HG02885 (cell line): ENCODE measurements at regions not wholly inside any gene's neighbourhood (a gene's known extent, or its start where the extent isn't known, plus 50 kb on each side); places are given as distances from the start of the nearest gene placed in this dataset.
A peak's percentile ranks its signal among the peaks of the same experiment; 100 is the strongest.

ENCODE experiments used
- ATAC-seq: cut with Tn5 transposase; IDR thresholded peaks from one replicate; pipeline ENCODE4 v1.9.1; 2021; ENCODE audit warnings: mild to moderate bottlenecking; ENCODE audit not compliant: unreplicated experiment, poor library complexity

DNA sequence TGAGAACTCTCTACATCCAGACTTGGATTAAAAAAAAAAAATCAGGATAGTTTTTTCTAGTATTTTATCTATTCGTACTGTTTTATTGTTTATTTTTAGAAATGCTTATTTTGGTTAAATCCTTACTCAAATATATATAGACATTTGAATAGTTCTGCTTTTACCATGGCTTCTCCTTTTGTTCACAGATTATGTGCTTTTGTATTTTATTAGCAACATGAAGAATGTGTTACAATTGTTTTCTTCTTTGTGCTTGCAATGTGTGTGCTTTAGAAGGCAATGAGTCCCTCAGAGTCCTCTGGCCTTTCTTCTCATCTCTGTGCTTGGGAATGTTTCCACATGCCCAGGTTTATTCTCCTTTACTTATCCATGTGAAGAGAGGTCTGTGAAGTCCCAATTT, 324.0 kb downstream of the KCNRG start:
- ATAC-seq = no peak

- ATAC-seq = no peak
These were observed 324.9 kb downstream of the KCNRG start for GRCh38 chr13:50340146-50340545.

- no peak for ATAC-seq
These were observed 325.5 kb downstream of the KCNRG start for GRCh38 chr13:50340551-50341287.

DNA sequence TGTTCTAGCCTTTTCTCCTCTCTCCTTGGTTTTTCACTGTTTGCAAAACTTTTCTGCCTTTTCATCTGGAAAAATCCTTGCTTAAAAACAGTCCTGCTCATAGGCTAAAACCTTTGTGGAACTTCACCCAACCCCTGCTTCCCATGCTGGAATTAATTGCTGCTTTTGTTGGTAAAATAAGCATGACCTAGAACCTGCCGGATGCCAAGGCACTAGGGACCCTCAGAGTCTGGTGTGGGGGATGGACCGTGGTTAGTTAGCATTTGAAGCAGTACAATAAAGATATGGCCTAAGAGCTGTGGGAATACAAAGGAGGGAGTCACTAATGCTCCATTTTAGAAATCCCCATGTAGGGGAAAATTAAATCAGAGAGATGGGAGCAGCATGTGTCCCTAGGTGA, 326.3 kb downstream of the KCNRG start:
- ATAC-seq = no peak

DNA sequence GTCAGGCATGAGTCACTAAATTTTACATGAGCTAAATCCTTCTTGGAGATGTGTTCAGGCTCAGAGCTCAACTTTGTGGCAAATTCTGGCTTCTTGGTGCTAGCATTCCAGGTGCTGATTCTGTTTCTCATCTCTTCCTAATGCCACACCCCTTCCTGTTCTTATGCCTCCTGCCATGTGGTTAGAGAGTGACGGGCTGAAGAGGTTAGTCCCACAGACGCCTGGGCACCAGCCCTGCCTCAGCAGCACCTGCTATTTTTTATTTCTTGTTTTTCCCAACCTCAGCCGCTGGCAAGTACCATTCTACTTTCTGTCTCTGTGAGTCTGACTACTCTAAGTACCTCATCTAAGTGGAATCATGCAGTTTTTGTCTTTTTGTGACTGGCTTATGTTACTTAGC, 329.5 kb downstream of the KCNRG start:
- ATAC-seq = no peak

GRCh38 chr13:50345804-50346203, 330.6 kb downstream of the KCNRG start:
- ATAC-seq = no peak

DNA sequence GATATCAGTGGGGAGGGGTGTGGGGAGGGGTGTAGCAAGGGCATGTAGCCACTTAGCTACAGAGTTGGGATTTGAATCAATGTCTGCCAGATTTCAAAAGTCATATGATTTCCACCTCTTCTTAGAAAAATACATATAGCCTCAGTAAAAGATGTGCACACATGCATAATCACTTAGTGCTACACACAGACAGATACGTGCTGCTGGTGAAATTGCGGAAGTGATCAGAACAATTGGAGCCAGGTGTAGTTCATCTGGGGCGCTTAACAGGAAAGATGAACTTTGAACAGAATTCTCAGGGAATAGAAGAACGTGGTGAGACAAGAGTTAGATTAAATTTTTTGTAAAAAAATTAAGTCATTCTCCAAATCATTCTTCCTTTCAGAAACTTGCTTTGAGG, 333.1 kb downstream of the KCNRG start:
- ATAC-seq = no peak

DNA sequence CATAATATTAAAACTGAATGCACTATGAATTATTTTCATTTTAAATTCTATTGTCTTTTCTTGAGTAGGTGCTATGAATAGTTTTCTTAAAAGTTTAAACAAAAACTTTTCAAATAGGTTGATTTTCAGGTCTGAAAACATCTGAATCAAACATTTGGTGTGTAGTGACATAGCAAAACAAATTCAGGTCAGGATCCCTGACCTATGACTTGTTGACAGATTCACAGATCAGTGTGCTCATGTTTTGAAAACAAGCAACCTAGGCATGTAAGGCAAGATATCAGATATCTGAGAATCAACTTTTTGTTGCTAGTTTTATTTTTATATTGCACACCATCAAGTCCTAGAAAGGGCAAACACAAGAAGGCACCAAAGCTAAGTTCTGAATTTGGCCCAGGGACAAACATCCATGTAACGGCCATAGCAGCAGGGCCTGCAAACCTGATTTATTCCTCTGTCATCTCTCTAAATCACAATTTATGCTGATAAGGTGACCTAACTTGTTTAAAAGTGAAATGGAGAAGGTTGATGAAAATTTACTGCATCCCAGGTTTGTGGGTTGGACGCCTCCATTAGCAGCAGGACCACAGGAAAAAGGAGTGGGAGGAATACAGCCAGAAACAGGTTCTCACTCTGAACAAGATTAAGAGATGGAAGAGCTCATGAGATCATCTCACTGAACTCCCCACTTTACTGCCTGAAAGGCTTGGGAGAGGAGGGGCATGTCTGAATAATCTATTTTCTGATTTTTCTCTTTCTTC, 337.7 kb downstream of the KCNRG start:
- no peak for ATAC-seq

DNA sequence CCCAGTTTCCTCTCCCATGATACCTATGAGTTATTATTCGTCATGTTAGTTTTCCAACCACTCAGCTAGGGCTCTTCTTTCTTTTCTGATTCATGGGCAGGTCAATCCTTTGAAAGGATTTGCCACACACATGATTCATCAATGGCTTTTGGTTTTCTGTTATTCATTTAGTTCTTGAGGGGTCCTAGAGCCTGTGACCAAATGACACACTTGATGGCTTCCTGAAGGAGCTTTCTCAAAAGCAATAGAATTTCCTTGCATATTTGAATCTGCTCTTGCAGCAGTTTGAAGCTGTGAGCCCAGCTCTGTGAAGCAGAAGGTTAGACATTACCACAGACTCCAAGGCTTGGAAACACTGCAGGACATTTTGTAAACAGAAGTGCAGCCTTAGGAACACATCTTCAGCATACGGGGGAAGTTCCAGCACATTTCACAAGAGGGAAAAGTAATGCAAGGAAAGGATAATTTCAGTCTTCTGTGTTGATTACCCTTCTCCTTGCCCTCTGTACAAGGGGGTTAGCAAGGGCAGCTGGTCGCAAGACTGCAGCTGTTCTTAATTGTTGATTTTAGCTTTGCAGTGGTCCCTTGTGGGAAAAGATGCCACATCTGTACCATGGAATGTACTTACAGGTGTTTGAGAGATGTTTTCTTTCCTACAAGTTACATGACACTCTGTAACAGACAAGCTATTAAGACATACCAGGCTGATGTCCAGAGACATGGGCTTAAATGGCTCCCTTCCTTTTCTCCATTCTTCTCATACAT, 338.6 kb downstream of the KCNRG start:
- ATAC-seq = no peak

DNA sequence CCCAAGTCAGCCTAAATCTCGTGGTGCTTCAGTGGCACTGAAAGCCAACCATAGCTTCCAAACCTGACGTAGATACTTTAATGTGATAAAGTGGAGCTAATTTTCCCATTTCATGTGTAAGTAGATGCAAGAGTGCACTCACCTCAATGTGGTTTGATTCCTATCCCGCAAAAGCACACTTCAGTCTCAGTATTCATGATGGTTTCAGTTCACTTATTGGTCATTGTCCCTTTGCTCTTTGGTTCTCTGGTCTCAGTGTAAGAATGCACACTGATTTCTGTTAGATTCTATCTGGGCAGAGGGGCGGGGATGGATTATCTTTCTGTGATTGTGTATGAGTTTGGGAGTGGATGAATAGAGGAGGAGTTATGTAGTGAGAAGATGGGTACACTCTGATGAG, 340.6 kb downstream of the KCNRG start:
- ATAC-seq = peak; percentile 78

GRCh38 chr13:50357136-50357535, 341.9 kb downstream of the KCNRG start:
- ATAC-seq = no peak

DNA sequence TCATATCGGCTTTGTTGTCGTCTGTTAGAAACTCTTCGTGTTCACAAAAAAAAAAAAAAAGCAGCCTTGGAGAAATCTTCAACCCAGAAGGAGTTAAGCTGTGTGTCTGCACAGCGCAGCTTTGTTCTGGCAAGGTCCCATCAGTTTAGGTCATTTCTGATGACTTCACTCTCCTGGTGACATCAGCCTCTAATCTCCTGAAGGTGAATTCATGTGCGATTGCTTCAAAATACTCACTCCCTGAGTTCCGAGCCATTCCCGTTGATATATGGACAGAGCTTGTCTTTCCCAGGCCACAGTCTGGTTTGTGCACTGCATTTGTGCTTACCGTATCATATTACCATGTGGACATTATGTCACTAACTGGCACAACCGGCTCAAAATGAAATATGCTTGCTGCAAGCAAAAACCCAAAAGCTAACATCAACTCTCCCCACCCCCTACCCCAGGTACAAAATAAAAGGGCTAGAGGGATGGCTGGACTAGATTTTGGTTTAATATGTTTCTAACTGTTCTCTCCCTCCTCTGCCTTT, 342.4 kb downstream of the KCNRG start:
- no peak for ATAC-seq

DNA sequence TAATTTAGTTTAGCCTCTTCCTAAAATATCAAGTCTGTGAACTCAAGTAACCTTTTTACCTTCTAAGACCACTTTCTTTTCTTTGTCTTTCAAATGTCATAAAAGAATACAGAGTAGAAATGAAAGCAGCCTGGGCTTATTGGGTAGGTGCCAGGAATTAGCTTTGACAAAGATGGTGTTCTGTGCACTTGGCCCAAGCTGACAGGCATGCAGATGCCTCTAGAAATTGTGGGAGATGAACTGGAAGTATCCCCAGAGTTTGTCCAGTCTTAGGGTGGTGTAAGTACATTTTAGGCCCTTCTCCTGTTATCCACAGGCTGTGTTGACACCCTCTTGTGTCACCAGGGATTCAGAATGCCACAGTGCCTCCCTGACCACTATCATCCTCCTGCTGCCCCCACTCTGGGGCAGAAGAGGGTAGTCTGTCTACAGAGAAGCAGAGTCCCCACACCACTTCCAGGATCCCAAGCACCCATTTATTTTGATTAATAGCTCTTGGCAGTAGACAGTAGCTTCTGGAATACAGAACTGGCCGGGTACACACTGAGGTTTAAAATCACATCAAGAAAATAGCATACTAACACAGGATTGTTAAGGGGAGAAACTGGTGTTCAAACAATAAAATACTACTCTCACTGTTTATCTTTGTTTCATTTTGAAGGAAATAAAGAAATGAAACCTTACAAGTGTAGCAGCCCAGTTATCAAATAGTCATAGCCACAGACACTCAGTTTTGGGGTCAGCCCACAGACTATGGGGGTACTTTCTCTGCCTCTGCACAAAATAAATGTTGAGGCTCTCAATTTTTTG, 343.2 kb downstream of the KCNRG start:
- ATAC-seq = no peak

GRCh38 chr13:50359041-50359367, 343.8 kb downstream of the KCNRG start:
- ATAC-seq = no peak

- no peak for ATAC-seq
These were observed 344.5 kb downstream of the KCNRG start for GRCh38 chr13:50359779-50360178.

DNA sequence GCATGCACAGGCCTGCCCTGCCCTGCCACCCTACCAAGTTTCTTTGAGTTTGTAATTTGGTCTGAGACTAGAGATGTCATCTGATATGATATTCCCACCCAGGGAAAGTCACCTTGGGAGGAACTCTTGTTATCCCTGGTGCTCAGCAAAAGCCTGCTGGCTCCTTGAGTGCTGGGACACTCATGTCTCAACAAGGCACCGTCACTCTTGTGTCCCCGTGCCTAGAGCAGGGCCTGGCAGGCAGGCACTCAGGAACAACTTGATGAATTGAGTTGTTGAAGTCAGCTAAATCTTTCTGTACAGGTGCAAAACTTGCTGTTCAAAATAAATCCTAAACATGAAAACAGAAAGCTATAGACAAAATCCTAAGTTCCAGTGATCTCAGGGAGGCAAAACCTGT, 345.4 kb downstream of the KCNRG start:
- no peak for ATAC-seq

DNA sequence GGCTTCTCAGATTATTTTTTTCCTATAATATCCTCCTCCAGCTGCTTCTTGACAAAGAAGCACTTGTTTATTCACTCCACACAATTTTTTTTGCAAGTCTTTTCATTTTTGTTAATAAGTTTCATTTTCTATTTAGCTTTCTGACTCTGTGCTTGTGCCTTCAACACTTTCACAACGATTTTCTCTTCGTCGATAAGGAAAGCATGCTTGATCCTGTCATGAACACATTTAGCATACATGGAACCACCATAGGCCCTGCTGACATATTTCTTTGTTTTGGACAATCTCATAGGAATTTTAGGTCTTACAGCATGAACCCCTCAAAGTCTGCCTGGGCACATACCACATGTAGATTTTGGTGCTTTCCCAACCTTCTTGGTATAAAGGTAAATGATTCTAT, 346.0 kb downstream of the KCNRG start:
- no peak for ATAC-seq

DNA sequence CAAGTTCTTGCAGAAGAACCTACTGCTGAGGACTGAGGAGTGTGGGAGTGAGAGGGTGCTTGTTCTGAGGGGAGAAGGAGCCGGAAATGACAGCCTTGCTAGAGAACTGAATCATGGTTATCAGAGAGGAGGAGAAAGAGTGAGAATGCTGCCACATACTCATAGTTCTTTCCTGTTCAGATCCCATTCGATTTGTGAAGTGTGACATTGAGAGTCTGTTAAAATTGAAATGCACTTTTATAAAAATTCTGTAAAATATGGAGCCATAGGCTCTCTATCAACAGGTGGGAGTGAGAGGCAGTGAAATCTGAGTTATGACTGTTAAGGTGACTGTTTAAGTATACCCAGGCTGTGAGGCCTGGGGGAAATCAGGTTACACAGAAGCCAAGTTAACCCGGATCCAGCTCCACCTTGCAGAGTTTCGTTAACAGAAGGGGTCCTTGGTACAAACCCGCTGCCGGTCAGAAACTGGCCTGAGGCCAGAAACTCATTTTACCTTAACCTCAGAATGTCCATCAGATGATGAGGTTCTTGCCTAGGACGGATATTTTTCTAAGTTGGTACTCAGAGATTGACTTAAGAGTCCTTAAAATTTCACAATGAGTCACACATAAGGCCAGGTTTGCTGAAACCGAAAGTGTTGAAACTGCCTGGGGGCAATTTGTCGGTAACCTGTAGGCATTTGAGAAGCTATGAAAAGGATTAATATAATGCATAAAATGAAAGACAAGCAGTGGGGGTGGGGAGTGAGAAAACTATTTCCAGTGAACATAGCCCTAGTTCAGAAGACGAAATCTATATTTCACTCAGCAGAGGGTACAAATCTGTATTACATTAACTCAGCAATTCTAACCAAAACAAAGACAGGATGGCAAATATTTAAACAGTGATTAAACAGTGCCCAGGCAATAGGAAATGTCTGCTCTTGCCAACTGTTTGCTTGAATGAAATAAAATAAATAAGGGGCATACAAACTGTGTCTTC, 350.5 kb downstream of the KCNRG start:
- peak; percentile 53 for ATAC-seq

DNA sequence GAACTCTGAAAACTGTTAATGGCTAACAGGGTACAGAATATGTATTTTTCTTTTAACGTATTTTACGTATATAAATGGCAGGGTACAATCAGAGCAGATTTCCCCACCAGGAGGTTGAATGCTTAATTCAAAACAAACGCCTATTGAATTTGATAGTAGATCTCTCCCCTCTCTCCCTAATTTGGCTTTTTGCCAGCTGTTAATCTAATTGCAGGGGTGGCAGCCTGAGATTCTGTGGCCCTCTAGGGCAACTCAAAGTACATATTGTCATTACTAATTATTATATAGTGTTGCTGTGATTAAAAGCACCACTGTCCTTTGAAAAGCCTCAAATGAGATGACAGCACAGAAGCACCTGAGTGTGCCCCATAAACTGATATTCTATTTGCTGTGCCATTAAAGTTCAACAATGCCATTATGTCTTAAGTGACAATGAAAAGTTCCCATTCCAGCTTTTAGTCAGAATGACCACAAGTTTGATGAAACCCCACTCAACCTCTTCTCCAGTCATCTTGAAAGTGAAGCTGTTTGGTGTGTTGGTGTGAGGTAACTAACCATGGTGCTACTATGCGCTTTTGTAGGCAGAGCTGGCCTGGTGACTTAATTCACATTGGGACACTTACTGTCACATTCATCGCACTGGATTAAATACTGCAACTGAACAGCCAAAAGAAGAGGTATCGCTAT, 351.4 kb downstream of the KCNRG start:
- peak; percentile 73 for ATAC-seq
